Mucosa of stomach (tissue), 1 donor: ENCODE measurements at regions not wholly inside any gene's neighbourhood (a gene's known extent, or its start where the extent isn't known, plus 50 kb on each side); places are given as distances from the start of the nearest gene placed in this dataset.

ENCODE experiments used
- H3K27me3 ChIP-seq: one replicate; pipeline ENCODE4 v1.7.0; 2013; ENCODE audit warnings: mild to moderate bottlenecking, low read length; ENCODE audit not compliant: control insufficient read depth, insufficient read depth
- H3K36me3 ChIP-seq: one replicate; pipeline ENCODE4 v1.7.0; 2013; ENCODE audit warnings: low read length; ENCODE audit not compliant: control insufficient read depth, insufficient read depth
- H3K4me1 ChIP-seq: one replicate; pipeline ENCODE4 v1.7.0; 2013; ENCODE audit warnings: mild to moderate bottlenecking, low read length; ENCODE audit not compliant: control insufficient read depth, insufficient read depth
- H3K4me3 ChIP-seq: one replicate; pipeline ENCODE4 v1.7.0; 2013; ENCODE audit warnings: low read length
- H3K9ac ChIP-seq: one replicate; pipeline ENCODE4 v1.7.0; 2013; ENCODE audit warnings: mild to moderate bottlenecking, low read length, moderate library complexity
- H3K9me3 ChIP-seq: one replicate; pipeline ENCODE4 v1.7.0; 2013; ENCODE audit warnings: mild to moderate bottlenecking, low read length, moderate library complexity; ENCODE audit not compliant: control insufficient read depth
- donor health status: Pancreatic carcinoma.

DNA sequence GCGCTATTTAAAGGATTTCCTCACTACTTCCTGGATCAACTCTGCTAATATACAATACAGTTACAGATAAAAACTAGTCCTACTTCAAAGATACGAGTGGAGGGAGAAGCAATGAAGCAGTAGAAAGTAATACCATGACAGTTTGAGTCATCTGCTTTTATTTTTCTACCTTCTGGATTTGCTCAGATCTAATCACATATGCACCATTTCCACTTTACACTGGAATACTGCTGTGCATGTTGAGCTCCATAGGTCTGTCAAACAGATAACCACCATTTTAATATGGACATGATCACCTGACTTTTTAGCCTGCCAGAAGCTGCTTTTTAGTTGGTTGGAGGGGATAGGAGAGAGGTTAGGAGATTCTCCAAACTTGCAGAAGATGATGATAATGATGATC is 92.5 kb downstream of the MMUT start:
- H3K9ac ChIP-seq, result no peak overlapping the region
- H3K4me1 ChIP-seq, result no peaks in the 10 kb centered on the region
- H3K36me3 ChIP-seq, result no peaks in the 10 kb centered on the region
- no peak overlapping the region for H3K4me3 ChIP-seq
- no peaks in the 10 kb centered on the region for H3K27me3 ChIP-seq
- H3K9me3 ChIP-seq, result no peaks in the 10 kb centered on the region

DNA sequence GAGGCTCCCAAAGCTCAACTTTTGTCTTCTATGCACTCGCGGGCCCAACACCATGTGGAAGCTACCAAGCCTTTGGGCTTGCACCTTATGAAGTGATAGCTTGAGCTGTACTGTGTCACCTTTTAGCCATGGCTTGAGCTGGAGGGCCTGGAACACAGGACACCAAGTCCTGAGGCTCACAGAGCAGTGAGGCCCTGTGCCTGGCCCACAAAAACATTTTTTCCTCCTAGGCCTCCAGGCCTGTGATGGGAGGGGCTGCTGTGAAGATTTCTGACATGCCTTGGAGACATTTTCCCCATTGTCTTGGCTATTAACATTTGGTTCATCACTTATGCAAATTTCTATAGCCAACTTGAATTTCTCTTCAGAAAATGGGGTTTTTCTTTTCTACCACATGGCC is 96.5 kb downstream of the MMUT start:
- Histone ChIP-seq H3K27me3 (no peaks in the 10 kb centered on the region), H3K9ac (no peak overlapping the region), H3K9me3 (no peaks in the 10 kb centered on the region)

DNA sequence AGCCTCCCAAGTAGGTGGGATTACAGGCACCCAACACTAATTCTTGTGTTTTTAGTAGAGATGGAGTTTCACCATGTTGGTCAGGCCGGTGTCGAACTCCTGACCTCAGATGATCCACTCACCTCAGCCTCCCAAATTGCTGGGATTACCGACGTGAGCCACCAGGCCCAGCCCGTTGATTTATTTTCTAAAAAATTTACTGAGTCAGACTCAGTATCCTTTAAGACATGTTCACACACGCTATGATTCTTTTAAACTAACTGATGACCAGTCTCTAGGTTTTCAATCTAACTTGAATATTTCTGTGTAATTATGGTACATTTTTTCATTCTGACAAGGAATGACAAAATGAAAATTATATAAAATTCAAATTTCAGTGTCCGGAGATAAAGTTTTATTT is 114.5 kb downstream of the MMUT start:
- no peaks in the 10 kb centered on the region for H3K36me3 ChIP-seq
- no peak overlapping the region for H3K9ac ChIP-seq
- H3K9me3 ChIP-seq, result no peaks in the 10 kb centered on the region
- H3K4me3 ChIP-seq, result no peak overlapping the region
- H3K27me3 ChIP-seq, result no peaks in the 10 kb centered on the region
- H3K4me1 ChIP-seq, result no peaks in the 10 kb centered on the region

More for the DNA sequence above, 96.5 kb downstream of the MMUT start:
- no peaks in the 10 kb centered on the region for H3K4me1 ChIP-seq
- no peaks in the 10 kb centered on the region for H3K36me3 ChIP-seq
- H3K4me3 ChIP-seq, result no peak overlapping the region

DNA sequence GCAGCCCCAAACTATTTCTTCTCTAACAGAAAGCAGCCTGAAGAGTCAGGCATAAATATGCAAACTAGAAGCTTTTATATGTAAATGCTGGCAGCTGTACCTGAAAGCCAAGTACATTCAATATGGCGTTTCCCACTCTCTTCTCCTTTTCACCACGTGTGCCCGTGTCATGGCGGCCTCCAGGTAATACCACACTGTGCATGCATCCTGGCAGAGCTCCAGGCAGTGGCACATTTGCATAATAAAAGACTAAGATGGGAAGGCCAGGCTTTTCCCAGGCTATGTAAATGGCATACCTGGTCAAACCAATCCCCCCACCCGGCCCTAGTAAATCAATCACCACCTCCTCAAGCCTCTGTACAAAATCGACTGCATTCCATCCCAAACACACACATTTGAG is 120.6 kb downstream of the MMUT start:
- no peaks in the 10 kb centered on the region for H3K36me3 ChIP-seq

DNA sequence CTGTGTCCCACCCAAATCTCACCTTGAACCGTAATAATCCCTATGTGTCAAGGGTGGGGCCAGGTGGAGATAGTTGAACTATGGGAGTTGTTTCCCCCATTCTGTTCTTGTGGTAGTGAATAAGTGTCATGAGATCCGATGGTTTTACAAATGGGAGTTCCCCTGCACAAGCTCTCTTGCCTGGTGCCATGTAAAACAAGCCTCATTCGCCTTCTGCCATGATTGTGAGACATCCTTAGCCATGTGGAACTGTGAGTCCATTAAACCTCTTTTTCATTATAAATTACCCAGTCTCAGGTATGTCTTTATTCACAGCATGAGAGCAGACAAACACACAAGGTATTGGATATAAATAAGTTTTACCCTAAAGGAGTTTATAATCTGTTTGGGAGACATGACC is 121.2 kb downstream of the MMUT start:
- Histone ChIP-seq H3K4me1 (no peaks in the 10 kb centered on the region), H3K27me3 (no peaks in the 10 kb centered on the region), H3K36me3 (no peaks in the 10 kb centered on the region), H3K4me3 (no peak overlapping the region), H3K9me3 (no peaks in the 10 kb centered on the region), H3K9ac (no peak overlapping the region)

More for the DNA sequence above, 120.6 kb downstream of the MMUT start:
- H3K4me1 ChIP-seq, result no peaks in the 10 kb centered on the region
- no peak overlapping the region for H3K9ac ChIP-seq
- no peaks in the 10 kb centered on the region for H3K27me3 ChIP-seq
- H3K4me3 ChIP-seq, result no peak overlapping the region
- H3K9me3 ChIP-seq, result no peaks in the 10 kb centered on the region

DNA sequence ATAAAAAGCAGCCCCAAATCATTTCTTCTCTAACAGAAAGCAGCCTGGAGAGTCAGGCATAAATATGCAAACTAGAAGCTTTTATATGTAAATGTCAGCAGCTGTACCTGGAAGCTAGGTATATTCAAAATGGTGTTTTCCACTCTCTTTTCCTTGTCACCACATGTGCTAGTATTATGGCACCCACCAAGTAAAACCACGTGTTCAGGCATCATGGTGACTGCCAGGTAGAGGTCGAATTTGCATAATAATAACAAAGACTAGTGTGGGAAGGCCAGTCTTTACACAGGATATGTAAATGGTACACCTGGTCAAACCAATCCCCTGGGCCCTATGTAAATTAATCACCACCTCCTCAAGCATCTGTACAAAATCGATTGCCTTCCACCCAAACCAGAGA is 124.0 kb downstream of the MMUT start:
- Histone ChIP-seq H3K9ac (no peak overlapping the region), H3K4me3 (no peak overlapping the region), H3K9me3 (no peaks in the 10 kb centered on the region)

DNA sequence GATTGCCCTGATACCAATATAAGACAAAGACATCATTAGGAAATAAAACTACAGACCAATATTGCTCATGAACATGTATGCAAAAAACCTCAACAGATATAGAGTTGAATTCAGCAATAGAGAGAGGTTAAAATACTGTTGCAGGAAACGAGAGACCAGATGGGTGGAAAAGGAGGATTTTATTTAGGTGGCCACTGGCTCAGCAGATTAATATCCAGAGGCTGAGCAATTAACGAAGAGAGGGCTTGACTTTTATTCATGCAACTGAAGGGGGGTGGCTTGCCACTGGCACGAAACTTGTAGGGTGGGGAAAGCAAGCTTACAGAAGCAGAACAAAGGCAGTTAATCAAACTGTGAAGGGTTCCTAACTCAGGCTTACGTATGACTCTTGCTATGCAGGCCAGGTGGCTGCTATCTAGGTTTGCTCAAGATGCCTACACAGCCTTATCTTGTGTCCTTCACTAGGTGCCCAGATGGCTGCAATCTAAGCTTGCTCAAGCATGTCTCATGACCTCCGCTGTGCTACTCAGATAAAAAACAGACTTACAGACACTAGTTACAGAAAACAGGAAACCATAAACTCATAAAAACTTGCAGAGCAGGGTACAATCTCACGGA is 126.4 kb downstream of the MMUT start:
- Histone ChIP-seq H3K36me3 (no peaks in the 10 kb centered on the region), H3K4me3 (no peak overlapping the region), H3K9ac (no peak overlapping the region), H3K27me3 (no peaks in the 10 kb centered on the region), H3K9me3 (no peaks in the 10 kb centered on the region), H3K4me1 (no peaks in the 10 kb centered on the region)

More for the DNA sequence above, 124.0 kb downstream of the MMUT start:
- Histone ChIP-seq H3K27me3 (no peaks in the 10 kb centered on the region), H3K36me3 (no peaks in the 10 kb centered on the region), H3K4me1 (no peaks in the 10 kb centered on the region)

DNA sequence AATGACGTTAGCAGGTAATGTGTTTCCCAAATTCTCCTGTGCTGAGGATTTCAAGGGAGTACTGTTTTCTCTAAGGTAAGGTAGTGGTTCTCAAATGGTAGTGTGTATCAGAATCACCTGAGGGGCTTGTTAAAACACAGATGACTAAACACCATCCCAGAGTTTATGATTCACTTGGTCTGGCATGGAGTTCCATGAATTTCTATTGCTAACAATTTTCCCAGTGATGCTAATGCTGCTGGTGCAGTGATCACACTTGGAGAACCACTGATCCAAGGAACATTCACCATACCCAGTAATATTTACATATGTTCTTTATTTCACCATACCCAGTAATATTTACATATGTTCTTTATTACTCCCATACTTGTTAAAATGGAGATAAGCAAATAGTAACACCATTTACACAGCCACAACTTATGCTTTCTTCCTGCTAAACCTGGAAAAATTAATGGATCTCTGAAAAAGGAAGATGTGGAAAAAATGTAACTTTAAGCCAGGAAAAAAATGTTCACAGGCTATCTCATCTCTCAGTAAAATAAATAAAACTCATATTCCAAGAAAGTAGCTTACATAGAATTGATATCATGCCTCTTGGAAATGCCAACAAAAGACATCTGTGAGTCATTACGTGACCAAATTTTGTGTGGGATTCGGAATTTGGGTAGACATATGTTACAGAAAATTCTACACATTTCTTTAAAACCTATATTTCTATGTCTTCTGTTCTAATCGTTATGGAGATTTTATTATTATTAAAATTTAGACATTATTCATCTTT is 129.5 kb downstream of the MMUT start:
- no peaks in the 10 kb centered on the region for H3K27me3 ChIP-seq
- H3K4me3 ChIP-seq, result no peak overlapping the region
- H3K9ac ChIP-seq, result no peak overlapping the region
- H3K36me3 ChIP-seq, result no peaks in the 10 kb centered on the region
- no peaks in the 10 kb centered on the region for H3K4me1 ChIP-seq
- H3K9me3 ChIP-seq, result no peaks in the 10 kb centered on the region

DNA sequence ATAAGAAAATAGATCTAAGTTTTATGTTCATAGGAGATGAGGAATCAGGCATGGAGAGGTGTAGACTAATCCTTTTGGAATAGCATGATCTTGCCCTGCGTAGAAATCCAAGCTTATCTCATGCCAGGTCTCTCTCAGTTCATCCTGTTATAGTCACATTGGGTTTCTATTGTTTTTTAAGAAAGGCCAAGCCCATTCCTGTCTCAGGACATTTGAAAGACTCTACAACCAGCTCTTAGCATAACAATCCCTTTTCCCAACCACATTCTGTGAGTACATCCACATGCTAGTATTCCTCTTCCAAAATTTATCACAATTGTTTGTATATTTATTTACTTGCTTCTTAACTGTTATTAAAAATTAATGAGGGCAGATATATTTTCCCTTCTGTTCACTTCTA is 130.3 kb downstream of the MMUT start:
- no peaks in the 10 kb centered on the region for H3K36me3 ChIP-seq
- no peaks in the 10 kb centered on the region for H3K4me1 ChIP-seq
- H3K27me3 ChIP-seq, result no peaks in the 10 kb centered on the region
- no peak overlapping the region for H3K9ac ChIP-seq
- no peak overlapping the region for H3K4me3 ChIP-seq
- H3K9me3 ChIP-seq, result no peaks in the 10 kb centered on the region

DNA sequence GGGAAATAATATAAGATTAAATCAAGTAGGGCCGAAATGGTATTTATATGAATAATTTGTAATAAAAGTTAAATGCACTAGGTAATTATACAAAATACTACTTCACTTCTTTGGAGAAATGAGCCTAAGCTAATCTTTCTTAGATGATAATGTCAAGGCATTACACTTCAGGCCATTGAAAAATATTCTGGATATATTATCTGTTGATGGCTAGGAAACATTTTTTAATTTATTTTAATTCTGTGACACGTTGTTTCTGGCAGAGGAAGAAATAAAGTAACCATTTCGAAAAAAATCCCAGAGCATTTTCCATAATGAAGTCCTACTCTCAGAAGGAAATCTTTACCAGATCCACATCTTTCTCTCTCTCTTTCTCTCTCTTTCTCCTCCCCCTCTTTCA is 133.9 kb downstream of the MMUT start:
- Histone ChIP-seq H3K36me3 (no peaks in the 10 kb centered on the region), H3K4me1 (no peaks in the 10 kb centered on the region), H3K9me3 (no peaks in the 10 kb centered on the region), H3K27me3 (no peaks in the 10 kb centered on the region), H3K4me3 (no peak overlapping the region), H3K9ac (no peak overlapping the region)

DNA sequence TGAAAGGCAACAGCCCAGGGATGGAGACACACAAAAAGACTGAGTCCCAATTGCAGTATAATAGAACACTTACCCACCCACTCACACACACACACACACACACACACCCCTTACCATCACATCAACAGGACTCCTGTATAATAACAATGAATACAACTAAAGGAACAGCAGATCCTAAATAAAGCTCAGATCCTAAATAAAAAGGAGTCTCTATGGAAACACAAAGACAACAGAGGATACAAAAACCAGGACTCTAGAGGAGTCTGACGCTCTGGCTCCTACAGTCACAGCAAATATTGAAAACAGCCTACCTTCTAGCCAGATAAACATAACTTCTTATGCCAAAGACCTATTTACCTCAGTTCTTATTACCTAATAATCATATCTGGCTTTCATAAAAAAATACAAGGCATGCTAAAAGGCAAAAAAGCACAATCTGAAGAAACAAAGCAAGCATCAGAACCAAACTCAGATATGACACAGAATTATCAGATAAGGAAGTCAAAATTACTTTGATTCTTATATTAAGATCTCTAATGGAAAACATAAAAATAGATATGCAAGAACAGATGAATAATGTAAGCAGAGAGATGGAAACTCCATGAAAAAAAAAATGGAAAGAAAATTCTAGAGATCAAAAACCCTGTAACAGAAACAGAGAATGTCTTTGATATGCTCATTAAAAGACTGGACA is 134.9 kb downstream of the MMUT start:
- H3K36me3 ChIP-seq, result no peaks in the 10 kb centered on the region
- H3K4me1 ChIP-seq, result no peaks in the 10 kb centered on the region
- H3K4me3 ChIP-seq, result no peak overlapping the region
- H3K27me3 ChIP-seq, result no peaks in the 10 kb centered on the region
- H3K9me3 ChIP-seq, result no peaks in the 10 kb centered on the region
- H3K9ac ChIP-seq, result no peak overlapping the region

DNA sequence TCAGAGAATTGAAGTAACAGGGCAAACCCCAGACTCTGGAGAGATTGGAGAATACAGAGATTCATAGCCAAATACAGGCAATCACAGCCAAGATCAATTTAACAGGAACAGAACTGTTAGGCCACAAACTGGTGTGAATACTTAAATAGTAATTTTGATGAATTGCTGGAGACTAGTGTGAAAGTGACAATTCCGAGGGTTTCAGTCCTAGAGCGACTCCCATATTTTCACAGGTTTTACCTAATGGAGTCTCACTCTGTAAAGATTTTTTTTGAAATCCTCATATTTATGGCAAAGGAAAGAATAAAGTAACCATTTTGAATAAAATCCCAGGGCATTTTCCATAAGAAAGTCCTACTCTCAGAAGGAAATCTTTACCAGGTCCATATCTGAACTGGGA is 135.5 kb downstream of the MMUT start:
- no peaks in the 10 kb centered on the region for H3K27me3 ChIP-seq

More for the DNA sequence above, 135.5 kb downstream of the MMUT start:
- H3K9ac ChIP-seq, result no peak overlapping the region
- H3K4me3 ChIP-seq, result no peak overlapping the region
- no peaks in the 10 kb centered on the region for H3K9me3 ChIP-seq
- H3K36me3 ChIP-seq, result no peaks in the 10 kb centered on the region
- H3K4me1 ChIP-seq, result no peaks in the 10 kb centered on the region
